ENCODE measurements at regions not wholly inside any gene's neighbourhood (a gene's known extent, or its start where the extent isn't known, plus 50 kb on each side); places are given as distances from the start of the nearest gene placed in this dataset.

DNA sequence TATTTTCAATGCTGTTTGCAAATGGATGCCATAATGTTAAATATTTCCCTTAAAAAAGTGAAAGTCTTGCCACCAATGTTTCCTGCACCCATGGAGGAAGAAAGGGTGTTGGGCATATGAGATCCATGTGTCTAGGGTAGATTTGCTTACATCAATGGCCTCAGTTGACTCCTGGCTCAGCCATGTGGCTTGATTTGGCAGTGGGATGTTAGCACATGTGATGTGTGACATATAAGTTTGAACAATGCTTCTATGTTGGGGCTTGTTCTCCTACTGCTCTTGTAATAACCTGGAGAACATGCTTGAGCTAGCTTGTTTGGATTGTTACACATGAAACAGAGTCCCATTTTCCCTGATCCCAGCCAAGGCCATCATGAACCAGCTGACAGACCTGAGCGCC lies 187.6 kb downstream of the SCP2D1 start:
- Histone ChIP-seq H3K27ac (no peak overlapping the region), H3K27me3 (no peaks in the 10 kb centered on the region), H3K4me3 (no peak overlapping the region), H3K4me1 (no peaks in the 10 kb centered on the region), H3K36me3 (no peaks in the 10 kb centered on the region), H3K9me3 (no peaks in the 10 kb centered on the region)
- DNase-seq (ENCODE audit: low spot score in 2 of 2), result no peak
- intact Hi-C loops (cut with DNase I; ENCODE audit: low total_unique reads), result no loop called here
- TF ChIP-seq POLR2A (IDR thresholded peaks at IDR 0.05) (no peak), POLR2AphosphoS5 (IDR thresholded peaks at IDR 0.05) (no peak)
- TF ChIP-seq, protein P1, sequence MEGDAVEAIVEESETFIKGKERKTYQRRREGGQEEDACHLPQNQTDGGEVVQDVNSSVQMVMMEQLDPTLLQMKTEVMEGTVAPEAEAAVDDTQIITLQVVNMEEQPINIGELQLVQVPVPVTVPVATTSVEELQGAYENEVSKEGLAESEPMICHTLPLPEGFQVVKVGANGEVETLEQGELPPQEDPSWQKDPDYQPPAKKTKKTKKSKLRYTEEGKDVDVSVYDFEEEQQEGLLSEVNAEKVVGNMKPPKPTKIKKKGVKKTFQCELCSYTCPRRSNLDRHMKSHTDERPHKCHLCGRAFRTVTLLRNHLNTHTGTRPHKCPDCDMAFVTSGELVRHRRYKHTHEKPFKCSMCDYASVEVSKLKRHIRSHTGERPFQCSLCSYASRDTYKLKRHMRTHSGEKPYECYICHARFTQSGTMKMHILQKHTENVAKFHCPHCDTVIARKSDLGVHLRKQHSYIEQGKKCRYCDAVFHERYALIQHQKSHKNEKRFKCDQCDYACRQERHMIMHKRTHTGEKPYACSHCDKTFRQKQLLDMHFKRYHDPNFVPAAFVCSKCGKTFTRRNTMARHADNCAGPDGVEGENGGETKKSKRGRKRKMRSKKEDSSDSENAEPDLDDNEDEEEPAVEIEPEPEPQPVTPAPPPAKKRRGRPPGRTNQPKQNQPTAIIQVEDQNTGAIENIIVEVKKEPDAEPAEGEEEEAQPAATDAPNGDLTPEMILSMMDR (IDR thresholded peaks at IDR 0.05), result no peak

DNA sequence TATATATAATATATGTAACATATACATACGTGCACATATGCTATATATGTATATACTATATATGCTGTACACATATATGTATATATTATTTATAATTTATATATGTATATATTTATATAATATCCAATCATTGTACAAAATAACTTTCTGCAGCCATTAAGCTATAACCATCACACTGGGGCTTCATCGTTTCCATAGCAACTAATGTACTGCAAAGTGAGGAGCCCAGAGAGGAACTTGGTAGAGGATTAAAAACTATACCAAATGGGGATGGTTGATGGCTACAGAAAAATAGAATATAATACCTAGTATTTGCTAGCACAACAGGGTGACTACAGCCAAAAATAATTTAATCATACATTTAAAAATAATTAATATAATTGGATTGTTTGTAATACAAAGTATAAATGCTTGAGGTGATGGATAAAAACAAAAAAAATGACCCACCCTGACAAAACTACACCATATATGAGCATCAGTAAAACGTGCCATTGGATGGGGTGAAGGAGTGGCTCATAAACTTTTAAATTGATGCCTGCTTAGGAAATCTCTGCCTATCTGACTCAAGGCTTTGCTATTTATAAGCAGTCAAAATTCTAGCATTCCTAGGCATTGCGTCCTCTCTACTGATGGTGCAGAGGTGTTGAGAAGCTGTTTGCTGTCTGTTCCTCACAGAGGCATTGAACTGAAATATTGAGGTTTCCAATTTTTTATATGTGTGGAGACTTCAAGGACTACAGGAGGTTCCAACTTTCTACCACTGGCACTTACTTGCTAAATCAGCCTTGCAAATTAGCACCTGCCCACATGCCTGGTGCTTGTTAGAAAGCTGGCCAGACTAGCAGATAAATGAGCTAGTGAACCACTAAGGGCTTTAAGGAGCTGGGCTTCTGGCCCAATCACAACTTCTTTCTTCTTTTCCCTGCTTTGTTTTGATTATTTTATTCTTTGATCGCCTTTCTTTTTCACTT lies 190.1 kb downstream of the SCP2D1 start:
- intact Hi-C loops (cut with DNase I; ENCODE audit: low total_unique reads), result no loop called here
- H3K4me1 ChIP-seq, result no peaks in the 10 kb centered on the region
- no peak overlapping the region for H3K27ac ChIP-seq
- no peaks in the 10 kb centered on the region for H3K27me3 ChIP-seq
- H3K9me3 ChIP-seq, result no peaks in the 10 kb centered on the region
- H3K36me3 ChIP-seq, result no peaks in the 10 kb centered on the region
- no peak for DNase-seq (ENCODE audit: low spot score in 2 of 2)
- H3K4me3 ChIP-seq, result no peak overlapping the region
- TF ChIP-seq POLR2A (IDR thresholded peaks at IDR 0.05), result no peak
- TF ChIP-seq, protein P1 (IDR thresholded peaks at IDR 0.05), result no peak
- no peak for TF ChIP-seq POLR2AphosphoS5 (IDR thresholded peaks at IDR 0.05)

DNA sequence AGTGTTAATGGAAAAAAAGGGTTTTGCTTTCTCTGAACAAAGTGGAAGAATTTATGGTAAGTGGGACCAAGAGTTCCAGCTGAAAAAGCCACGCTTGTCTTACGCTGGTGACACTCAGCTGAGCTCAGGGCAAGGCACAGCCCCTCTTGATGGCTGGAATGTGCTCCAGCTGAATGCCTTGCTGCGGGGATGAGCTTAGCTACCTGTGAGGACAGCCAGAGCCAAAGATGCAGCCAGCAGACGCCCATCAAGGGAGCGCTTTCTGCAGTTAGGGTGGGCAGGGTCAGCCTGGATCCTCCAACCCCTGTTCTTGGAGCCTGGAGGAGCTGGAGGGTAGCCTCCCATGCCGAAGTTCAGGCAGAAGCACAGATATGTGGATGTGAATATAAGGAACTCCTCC lies 191.4 kb downstream of the SCP2D1 start:
- intact Hi-C loops (cut with DNase I; ENCODE audit: low total_unique reads), result no loop called here
- no peaks in the 10 kb centered on the region for H3K27me3 ChIP-seq
- TF ChIP-seq POLR2A (IDR thresholded peaks at IDR 0.05) (no peak), POLR2AphosphoS5 (IDR thresholded peaks at IDR 0.05) (no peak)
- TF ChIP-seq, protein P1 (IDR thresholded peaks at IDR 0.05), result no peak
- no peaks in the 10 kb centered on the region for H3K9me3 ChIP-seq
- no peak for DNase-seq (ENCODE audit: low spot score in 2 of 2)
- H3K4me3 ChIP-seq, result no peak overlapping the region
- no peaks in the 10 kb centered on the region for H3K4me1 ChIP-seq
- no peak overlapping the region for H3K27ac ChIP-seq
- H3K36me3 ChIP-seq, result no peaks in the 10 kb centered on the region

DNA sequence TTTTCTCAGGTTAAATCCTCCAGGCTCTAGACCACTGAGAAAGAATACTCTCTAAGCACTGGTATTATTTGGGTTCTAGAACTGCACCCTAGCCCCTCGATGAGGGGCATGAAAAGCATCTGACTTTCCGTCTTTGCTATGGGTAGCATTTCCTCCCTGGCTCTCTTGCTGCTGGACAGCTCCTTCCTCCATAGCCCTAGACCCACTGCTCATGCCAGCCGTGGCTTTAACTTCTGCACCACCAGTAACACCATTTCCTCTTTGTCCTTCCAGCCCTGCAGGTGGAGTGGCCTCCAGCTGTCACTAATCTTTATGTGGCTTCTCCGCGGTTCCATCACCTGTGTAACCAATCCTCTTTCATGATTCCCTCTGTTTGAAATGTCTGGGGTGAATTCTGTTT lies 194.9 kb downstream of the SCP2D1 start:
- Histone ChIP-seq H3K27me3 (no peaks in the 10 kb centered on the region), H3K4me1 (no peaks in the 10 kb centered on the region), H3K27ac (no peak overlapping the region), H3K9me3 (no peaks in the 10 kb centered on the region), H3K36me3 (no peaks in the 10 kb centered on the region), H3K4me3 (no peak overlapping the region)
- no peak for DNase-seq (ENCODE audit: low spot score in 2 of 2)
- intact Hi-C loops (cut with DNase I; ENCODE audit: low total_unique reads), result no loop called here
- TF ChIP-seq POLR2AphosphoS5 (IDR thresholded peaks at IDR 0.05), result no peak
- no peak for TF ChIP-seq POLR2A (IDR thresholded peaks at IDR 0.05)

DNA sequence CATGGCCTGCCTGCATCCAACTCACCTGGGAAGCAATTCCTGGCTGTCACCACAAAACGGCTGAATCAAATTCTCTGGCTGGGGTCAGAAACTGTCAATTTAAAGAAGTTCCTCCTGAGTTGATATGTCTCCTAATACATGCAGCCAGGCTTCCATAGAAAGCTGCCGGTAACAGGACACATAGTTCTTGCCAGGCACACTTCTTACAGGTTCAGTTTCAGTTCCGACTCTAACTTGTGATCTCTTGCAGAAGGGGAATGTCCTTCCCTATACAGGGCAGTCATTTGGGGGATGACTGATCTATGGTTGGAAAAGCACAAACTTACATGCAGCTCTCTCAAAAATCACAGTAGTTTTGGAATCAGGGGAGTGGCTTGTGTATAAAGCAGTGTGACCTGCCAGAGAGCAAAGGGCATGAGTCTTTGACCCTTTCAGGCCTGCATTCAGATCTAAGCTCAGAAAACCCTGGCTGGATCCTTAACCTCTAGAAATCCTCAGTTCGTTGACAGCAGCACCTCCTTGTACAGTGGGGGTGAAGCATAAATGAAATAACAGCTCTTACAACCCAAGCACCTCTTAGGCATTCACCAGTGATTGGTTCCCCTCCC lies 195.6 kb downstream of the SCP2D1 start:
- no peak overlapping the region for H3K4me3 ChIP-seq
- H3K27ac ChIP-seq, result no peak overlapping the region
- no peaks in the 10 kb centered on the region for H3K9me3 ChIP-seq
- no peaks in the 10 kb centered on the region for H3K4me1 ChIP-seq
- TF ChIP-seq POLR2AphosphoS5 (IDR thresholded peaks at IDR 0.05) (no peak), POLR2A (IDR thresholded peaks at IDR 0.05) (no peak)
- TF ChIP-seq, protein P1 (IDR thresholded peaks at IDR 0.05), result no peak
- no peaks in the 10 kb centered on the region for H3K27me3 ChIP-seq
- no peak for DNase-seq (ENCODE audit: low spot score in 2 of 2)
- intact Hi-C loops (cut with DNase I; ENCODE audit: low total_unique reads), result no loop called here
- no peaks in the 10 kb centered on the region for H3K36me3 ChIP-seq

Data from breast epithelium (tissue), 4 donors.